Muscle of arm (tissue), 1 donor: ENCODE measurements at regions not wholly inside any gene's neighbourhood (a gene's known extent, or its start where the extent isn't known, plus 50 kb on each side); places are given as distances from the start of the nearest gene placed in this dataset.

Experiments used
- DNase-seq: peaks from one replicate; pipeline ENCODE4 v3.0.0-alpha.2; 2013

DNA sequence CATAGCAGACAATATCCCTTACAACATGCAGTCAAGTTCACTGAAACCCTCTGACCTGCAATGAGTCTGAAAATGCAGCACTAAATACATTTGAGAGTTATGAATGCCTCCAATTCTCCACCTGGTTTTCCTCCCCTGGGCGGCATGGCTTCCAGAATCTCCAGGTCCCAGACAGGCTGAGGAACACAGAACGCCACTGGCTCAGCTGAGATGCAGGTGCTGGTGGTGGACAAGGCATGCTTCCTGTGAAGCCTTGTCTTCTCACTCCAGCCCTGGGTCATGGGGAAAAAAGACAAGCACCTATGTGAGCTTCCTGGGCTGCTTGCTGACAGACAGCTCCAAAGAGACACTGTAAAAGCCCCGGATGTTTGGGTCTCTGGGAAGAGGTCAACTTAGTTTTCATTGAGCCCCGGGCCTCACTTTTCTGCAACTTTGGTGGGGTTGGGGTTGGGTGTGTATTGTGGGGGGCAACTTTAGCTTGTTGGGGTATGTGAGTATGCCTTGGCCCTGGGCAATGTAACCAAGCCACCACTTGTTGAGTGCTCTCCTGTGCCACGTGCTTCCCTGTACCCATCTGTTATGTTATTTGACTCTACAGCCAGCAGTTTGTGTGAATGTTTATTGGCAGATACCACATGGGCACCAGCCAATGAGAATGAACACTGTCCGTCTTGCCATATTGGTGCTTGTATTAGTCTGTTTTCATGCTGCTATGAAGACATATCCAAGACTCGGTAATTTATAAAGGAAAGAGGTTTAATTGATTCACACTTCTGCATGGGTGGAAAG is 127.8 kb downstream of the EMX2 start:
- no peak for DNase-seq

DNA sequence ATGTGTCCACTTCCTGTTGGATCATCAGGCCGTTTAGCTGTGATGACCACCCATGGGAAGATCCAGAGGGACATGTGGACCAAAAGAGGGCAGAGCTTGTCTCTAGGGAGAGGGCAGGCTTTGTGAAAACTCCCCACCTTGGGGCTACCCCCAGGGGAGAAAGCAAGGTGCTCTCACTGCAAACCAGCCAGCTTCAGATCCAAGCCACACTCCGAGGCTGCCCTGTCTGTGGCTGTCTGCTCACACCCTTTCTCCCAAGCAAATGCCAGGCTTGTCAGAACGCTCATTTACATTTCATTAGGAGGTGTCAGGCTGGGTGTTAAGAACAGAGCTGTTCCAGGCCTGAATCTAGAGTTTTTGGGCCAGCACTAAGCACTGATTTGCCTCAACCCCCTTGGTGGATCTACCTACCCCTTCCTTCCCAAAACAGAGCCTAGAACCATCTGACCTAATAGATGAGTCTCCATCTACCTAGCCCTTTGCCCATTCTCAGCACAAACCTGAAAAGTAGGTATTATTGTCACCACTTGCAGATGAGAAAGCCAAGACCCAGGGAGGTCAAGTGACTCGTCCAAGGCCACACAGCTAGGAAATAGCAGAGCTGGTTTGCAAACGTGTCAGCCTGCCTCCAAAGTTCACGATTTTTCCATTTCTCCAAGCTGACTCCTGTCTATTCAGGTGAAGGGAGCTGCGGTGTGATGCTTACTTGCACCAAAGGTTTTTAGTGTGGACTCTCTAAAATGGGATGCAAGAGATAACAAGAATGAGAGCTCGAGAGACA is 130.9 kb downstream of the EMX2 start:
- DNase-seq, result no peak

GRCh38 chr10:117674201-117674600 is 131.7 kb downstream of the EMX2 start:
- no peak for DNase-seq

GRCh38 chr10:117674646-117675045 is 132.1 kb downstream of the EMX2 start:
- no peak for DNase-seq

- DNase-seq, result no peak
Measured at GRCh38 chr10:117675514-117676055, 133.0 kb downstream of the EMX2 start.

GRCh38 chr10:117677239-117677638 is 134.7 kb downstream of the EMX2 start:
- DNase-seq, result no peak

DNA sequence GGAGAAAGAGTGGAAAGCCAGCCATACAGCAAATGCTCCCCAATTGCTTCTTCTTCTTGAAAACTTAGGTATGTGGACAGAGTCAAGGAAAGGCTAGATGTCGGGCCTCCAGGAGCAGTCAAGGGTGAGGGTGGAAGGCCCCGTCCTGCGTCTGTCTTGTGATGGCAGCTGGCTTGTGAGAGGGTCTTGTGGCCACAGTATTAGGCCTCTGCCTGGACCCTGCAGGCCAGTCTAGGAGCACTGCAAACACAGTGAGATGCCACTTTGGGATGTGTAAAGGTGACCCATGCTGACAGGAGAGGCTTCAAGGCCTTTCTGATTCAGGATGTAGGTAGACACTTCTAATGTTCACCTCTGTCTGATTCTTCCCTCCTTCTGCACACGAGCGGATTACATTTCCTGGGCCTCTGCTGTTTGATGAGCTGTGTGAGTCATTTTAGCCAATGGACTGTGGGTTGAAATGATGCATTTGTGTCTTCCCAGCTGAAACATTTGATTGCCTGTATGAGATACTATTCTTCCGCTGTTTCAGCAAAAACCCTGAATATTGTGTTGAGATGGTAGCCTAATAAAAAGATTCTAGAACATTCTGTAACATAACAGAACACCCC is 135.4 kb downstream of the EMX2 start:
- DNase-seq, result no peak

- no peak for DNase-seq
Measured at GRCh38 chr10:117680601-117681000, 138.1 kb downstream of the EMX2 start.

DNA sequence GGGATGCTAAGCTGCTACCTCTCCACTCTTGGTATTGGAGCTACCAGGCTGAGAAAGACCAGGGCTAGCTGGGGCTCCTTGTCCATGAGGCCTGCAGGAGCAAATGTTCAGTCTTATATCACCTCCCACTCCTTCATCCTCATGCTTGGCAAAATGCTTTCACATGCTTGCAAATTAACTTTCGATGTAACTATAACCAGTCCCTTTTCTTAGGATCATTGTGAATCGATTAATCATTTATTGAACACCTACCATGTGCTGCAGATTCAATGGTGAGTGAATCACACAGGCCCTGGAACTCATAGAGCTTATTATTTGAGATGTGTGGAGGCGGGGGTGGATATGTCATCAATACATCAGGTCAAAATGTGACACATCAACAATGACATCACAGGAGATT is 138.6 kb downstream of the EMX2 start:
- no peak for DNase-seq

DNA sequence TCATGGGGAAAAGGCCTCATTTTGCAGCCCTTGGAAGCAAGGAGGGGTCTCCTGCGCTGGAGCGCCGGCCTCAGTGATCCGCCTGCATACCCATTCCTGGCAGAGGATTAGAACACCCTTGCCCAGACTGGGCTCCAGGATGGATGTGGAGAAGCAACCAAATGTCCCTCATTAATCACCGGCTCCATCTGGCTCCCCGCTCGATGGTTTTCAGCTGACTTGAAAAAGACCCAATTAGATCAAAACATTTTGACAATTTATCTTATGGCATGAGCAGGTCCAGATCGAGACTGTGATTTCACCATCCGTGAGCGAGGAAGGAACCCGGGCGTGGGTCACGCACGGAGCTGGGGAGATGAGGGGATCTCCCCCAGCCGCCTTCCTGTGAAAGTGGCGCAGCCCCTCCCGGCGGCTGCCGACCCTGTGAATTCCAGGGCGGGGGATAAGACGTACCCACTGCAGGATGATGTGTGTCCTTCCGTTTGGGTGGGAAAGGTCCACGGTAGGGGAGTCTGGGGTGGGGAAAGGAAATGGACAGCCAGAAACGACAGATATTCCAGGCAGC is 141.6 kb downstream of the EMX2 start:
- no peak for DNase-seq

GRCh38 chr10:117684672-117685211 is 142.2 kb downstream of the EMX2 start:
- DNase-seq, result no peak

- no peak for DNase-seq
Measured at GRCh38 chr10:117685431-117685830, 142.9 kb downstream of the EMX2 start.

DNA sequence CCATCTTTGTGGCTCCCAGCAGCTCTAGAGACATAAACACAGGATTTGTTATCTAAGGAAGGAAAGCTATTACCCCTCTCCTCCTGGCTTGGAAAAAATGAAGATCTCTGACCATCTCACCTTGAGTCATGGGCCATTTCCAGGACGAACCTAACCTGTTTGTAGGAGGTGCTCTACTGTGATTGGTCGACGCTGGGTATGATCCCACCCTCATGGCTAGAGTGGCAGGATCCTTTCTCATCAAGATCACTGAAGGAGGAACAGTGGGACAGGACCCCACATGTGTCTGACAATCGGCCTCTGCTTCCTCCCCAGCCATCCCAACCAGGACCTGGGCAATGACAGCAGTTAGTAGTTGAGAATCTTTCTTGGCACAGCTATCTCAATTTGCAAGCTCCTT is 144.1 kb downstream of the EMX2 start:
- DNase-seq, result no peak

GRCh38 chr10:117688358-117688757 is 145.8 kb downstream of the EMX2 start:
- no peak for DNase-seq

- no peak for DNase-seq
Measured at GRCh38 chr10:117689566-117689965, 147.0 kb downstream of the EMX2 start.

- no peak for DNase-seq
Measured at GRCh38 chr10:117690359-117690758, 147.8 kb downstream of the EMX2 start.

DNA sequence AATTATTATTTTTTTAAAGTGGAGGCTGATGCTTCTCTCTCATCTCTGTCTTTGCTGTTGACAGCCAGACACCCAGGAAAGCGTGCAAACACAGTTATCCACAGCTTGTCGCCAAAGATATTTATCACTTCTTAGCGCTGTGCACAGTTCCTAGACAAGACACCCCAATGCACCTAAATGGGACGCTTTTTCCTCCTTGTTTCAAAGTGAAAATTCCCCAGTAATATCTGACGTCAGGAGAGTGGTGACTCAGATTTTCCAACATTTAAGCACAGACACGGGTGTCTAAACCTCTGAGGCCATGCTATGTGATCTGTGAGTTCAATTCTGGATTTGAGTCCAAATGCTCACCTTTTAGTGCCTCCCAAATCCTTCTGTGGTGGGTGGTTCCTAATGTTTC is 151.6 kb downstream of the EMX2 start:
- DNase-seq, result no peak

GRCh38 chr10:117697402-117697801 is 154.9 kb downstream of the EMX2 start:
- DNase-seq, result no peak

DNA sequence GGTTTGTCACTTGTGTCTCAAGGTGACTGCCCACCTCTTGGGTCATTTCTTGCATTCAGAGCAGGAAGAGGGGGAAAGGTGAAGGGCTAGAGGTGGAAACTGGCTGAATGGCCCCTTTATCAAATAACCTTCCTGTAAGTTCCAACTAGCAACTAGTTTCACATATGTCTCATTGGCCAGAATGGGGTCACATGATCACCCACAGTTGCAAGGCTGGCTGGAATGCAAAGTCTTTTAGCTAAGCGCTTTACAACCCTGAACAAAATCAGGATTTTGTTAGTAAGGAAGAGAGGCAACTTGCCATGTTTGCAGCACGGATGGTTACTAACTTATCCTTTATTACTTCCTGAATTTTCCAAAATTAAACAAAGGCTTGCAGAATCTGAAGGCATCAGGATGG is 156.3 kb downstream of the EMX2 start:
- no peak for DNase-seq

DNA sequence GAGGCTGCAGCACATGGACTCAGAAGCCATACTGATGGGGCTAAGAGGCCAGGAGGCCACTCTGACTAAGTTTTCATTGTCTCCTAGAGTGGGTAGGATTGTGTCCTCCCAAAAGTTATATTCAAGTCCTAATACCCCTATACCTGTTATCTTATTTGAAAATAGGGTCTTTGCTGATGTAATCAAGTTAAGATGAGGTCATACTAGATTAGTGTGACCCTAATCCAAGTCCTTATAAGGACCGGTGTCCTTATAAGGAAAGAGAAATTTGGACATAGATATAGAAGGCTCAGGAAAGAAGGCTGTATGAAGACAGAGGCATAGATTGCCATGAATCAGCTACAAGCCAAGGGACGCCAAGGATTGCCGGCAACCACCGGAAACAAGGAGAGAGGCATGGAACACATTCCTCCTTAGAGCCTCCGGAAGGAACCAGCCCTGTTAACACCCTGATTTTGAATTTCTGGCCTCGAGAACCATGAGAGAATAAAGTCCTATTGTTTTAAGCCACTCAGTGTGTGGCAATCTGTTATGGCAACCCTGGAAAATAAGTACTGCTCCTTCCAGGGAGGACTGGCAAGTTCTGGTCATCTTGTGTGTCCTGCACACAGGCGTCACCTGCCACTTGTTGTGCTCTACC is 157.0 kb downstream of the EMX2 start:
- DNase-seq, result no peak

- DNase-seq, result no peak
Measured at GRCh38 chr10:117710181-117710798, 167.7 kb downstream of the EMX2 start.
